Prostate gland (tissue), 2 donors: ENCODE measurements at regions not wholly inside any gene's neighbourhood (a gene's known extent, or its start where the extent isn't known, plus 50 kb on each side); places are given as distances from the start of the nearest gene placed in this dataset.

ENCODE experiments used
- POLR2A ChIP-seq: fragments of 450-650 bp; IDR thresholded peaks from one replicate; pipeline ENCODE4 v1.6.1; 2016; ENCODE audit warnings: antibody characterized with exemption, mild to moderate bottlenecking
- POLR2AphosphoS5 ChIP-seq: sonication (generic); formaldehyde crosslinking; IDR thresholded peaks from one replicate; pipeline ENCODE4 v1.6.1; 2017; ENCODE audit warnings: antibody characterized with exemption
- TF ChIP-seq, protein P1 (sequence below), 4 experiments: fragments of 200-600 bp in 2 of 4; fragments of 450-650 bp in 2 of 4; sonication (generic) in 2 of 4; IDR thresholded peaks; 1 replicate in 3 of 4; 2 replicates in 1 of 4; pipeline ENCODE4 v1.5.1; 2016 to 2019; ENCODE audit warnings: antibody characterized with exemption in 4 of 4, mild to moderate bottlenecking in 2 of 4, moderate library complexity in 2 of 4

DNA sequence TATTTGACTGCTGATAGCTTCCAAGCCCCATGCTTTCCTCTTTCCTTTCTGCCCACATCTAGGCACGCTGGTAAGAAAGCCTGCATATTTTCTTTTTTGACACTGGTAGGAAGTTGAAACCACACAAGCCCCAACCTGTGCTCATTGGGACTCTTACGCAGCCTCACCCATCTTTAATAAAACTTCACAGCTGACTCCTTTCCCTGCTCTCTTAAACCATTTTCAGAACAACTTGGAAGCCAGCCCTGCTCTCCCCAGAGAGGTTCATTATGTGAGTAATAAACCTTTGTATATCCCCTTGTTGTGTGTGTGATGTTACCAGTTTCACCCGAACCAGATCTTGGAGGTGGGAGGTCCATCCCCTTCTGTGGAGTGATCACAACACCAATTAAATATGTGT lies 268.4 kb downstream of the GPD2 start:
- TF ChIP-seq, protein P1, sequence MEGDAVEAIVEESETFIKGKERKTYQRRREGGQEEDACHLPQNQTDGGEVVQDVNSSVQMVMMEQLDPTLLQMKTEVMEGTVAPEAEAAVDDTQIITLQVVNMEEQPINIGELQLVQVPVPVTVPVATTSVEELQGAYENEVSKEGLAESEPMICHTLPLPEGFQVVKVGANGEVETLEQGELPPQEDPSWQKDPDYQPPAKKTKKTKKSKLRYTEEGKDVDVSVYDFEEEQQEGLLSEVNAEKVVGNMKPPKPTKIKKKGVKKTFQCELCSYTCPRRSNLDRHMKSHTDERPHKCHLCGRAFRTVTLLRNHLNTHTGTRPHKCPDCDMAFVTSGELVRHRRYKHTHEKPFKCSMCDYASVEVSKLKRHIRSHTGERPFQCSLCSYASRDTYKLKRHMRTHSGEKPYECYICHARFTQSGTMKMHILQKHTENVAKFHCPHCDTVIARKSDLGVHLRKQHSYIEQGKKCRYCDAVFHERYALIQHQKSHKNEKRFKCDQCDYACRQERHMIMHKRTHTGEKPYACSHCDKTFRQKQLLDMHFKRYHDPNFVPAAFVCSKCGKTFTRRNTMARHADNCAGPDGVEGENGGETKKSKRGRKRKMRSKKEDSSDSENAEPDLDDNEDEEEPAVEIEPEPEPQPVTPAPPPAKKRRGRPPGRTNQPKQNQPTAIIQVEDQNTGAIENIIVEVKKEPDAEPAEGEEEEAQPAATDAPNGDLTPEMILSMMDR (IDR thresholded peaks at IDR 0.05) = no peak
- no peak for TF ChIP-seq POLR2AphosphoS5
- no peak for TF ChIP-seq POLR2A
